Loucy (cell line): ENCODE measurements at regions not wholly inside any gene's neighbourhood (a gene's known extent, or its start where the extent isn't known, plus 50 kb on each side); places are given as distances from the start of the nearest gene placed in this dataset.

ENCODE experiments used
- H2AFZ ChIP-seq: fragments of 200-600 bp; sonication (generic); 2 replicates; pipeline ENCODE4 v1.6.0; 2016; ENCODE audit warnings: antibody characterized with exemption, mild to moderate bottlenecking, low read length, moderate library complexity
- H3F3A ChIP-seq: fragments of 200-600 bp; 2 replicates; pipeline ENCODE4 v1.6.0; 2016; ENCODE audit warnings: antibody characterized with exemption, low read depth, mild to moderate bottlenecking
- H3K27me3 ChIP-seq: fragments of 200-600 bp; sonication (generic); 2 replicates; pipeline ENCODE4 v1.6.1; 2014; ENCODE audit warnings: low read length, mild to moderate bottlenecking; ENCODE audit not compliant: insufficient read depth, poor library complexity, severe bottlenecking
- H3K36me3 ChIP-seq: fragments of 200-600 bp; sonication (generic); 2 replicates; pipeline ENCODE4 v1.6.1; 2016; ENCODE audit warnings: low read length; ENCODE audit not compliant: insufficient read depth
- H3K4me1 ChIP-seq: fragments of 200-600 bp; sonication (generic); 2 replicates; pipeline ENCODE4 v1.5.1; 2014; ENCODE audit warnings: low read length, mild to moderate bottlenecking; ENCODE audit not compliant: insufficient read depth, poor library complexity, severe bottlenecking
- H3K4me2 ChIP-seq: fragments of 200-600 bp; sonication (generic); 2 replicates; pipeline ENCODE4 v1.6.0; 2014; ENCODE audit warnings: antibody characterized with exemption, low read length, low read depth, mild to moderate bottlenecking; ENCODE audit not compliant: poor library complexity, severe bottlenecking
- H3K4me3 ChIP-seq: fragments of 200-600 bp; sonication (generic); 2 replicates; pipeline ENCODE4 v1.5.1; 2014; ENCODE audit warnings: low read length, mild to moderate bottlenecking, mixed read lengths; ENCODE audit not compliant: poor library complexity, severe bottlenecking
- H3K79me2 ChIP-seq: fragments of 200-600 bp; sonication (generic); 2 replicates; pipeline ENCODE4 v1.6.1; 2014; ENCODE audit warnings: low read length; ENCODE audit not compliant: insufficient read depth
- H3K9ac ChIP-seq: fragments of 200-600 bp; sonication (generic); 2 replicates; pipeline ENCODE4 v1.6.0; 2014; ENCODE audit warnings: mild to moderate bottlenecking, low read depth, low read length, moderate library complexity; ENCODE audit not compliant: poor library complexity, severe bottlenecking
- H3K9me2 ChIP-seq: fragments of 200-600 bp; sonication (generic); replicated peaks from 2 replicates; pipeline ENCODE4 v1.6.1; 2016; ENCODE audit warnings: low read depth, low read length, mixed read lengths
- H3K9me3 ChIP-seq: fragments of 200-600 bp; sonication (generic); 2 replicates; pipeline ENCODE4 v1.6.1; 2014; ENCODE audit warnings: mild to moderate bottlenecking, antibody characterized with exemption, low read length, low read depth; ENCODE audit not compliant: insufficient read depth
- H4K20me1 ChIP-seq: fragments of 200-600 bp; sonication (generic); 2 replicates; pipeline ENCODE4 v1.6.0; 2014; ENCODE audit warnings: antibody characterized with exemption, low read length, mild to moderate bottlenecking; ENCODE audit not compliant: insufficient read depth, poor library complexity, severe bottlenecking
- CTCF ChIP-seq: fragments of 200-600 bp; sonication (generic); conservative IDR thresholded peaks from 2 replicates; pipeline ENCODE4 v1.5.1; 2014; ENCODE audit warnings: mild to moderate bottlenecking, antibody characterized with exemption, low read length
- EZH2phosphoT487 ChIP-seq: fragments of 200-600 bp; IDR thresholded peaks from 2 replicates; pipeline ENCODE4 v1.6.1; 2018; ENCODE audit warnings: antibody characterized with exemption, mild to moderate bottlenecking, moderate library complexity, borderline replicate concordance

DNA sequence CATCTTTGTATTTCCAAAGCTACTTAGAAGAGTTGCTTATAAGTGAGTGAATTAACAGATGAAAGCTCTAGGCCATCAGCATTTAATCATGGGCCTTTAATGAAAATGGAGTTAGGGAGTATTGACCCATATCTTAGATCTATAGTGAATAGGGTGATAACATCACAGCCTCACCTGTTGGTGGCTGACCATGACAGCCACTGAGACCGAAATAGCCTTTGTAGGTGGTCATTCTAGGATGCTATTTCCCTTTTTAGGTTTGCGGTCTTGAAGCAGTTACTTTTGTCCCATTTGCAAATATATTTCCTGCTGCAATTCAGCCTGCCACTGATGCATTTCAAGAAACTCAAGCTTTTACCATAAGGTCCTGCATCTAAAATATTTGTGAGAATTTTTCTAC lies 410.1 kb upstream of the LYPLAL1 start:
- Histone ChIP-seq H3K4me1 (no peaks in the 10 kb centered on the region), H2AFZ (no peak overlapping the region), H3K79me2 (no peaks in the 10 kb centered on the region), H3K9ac (no peak overlapping the region), H3K9me2 (no peaks in the 10 kb centered on the region), H3K4me2 (no peak overlapping the region), H3K4me3 (no peak overlapping the region), H4K20me1 (no peaks in the 10 kb centered on the region), H3F3A (no peaks in the 10 kb centered on the region), H3K9me3 (no peaks in the 10 kb centered on the region), H3K27me3 (no peaks in the 10 kb centered on the region), H3K36me3 (no peaks in the 10 kb centered on the region)
- TF ChIP-seq CTCF (no peak), EZH2phosphoT487 (no peak)

DNA sequence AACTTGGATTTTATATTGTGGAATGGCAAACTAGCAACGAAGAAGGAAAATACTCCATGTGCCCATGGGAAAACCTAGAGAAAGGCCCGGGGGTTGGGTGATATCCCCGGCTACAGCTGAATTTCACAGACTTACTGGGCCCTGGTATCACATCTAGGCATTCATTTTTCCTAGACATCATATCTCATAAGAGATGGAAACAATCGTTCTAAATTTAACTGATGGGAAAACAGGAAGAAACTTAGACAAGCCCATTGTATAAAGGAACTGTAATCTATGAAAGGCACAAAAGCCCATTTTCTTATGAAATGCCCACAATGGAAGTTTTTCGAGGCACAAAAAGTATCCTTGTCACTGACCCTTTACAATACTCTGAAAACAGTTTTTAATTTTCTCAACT lies 407.9 kb upstream of the LYPLAL1 start:
- no peak overlapping the region for H3K9ac ChIP-seq
- H3K27me3 ChIP-seq = no peaks in the 10 kb centered on the region
- H3K9me2 ChIP-seq = no peaks in the 10 kb centered on the region
- H2AFZ ChIP-seq = no peak overlapping the region
- no peak overlapping the region for H3K4me3 ChIP-seq
- H3K4me1 ChIP-seq = no peaks in the 10 kb centered on the region
- H3K36me3 ChIP-seq = no peaks in the 10 kb centered on the region
- no peaks in the 10 kb centered on the region for H3K9me3 ChIP-seq
- H3K4me2 ChIP-seq = no peak overlapping the region
- no peaks in the 10 kb centered on the region for H3F3A ChIP-seq
- H3K79me2 ChIP-seq = no peaks in the 10 kb centered on the region
- no peaks in the 10 kb centered on the region for H4K20me1 ChIP-seq
- TF ChIP-seq EZH2phosphoT487 (no peak), CTCF (no peak)

DNA sequence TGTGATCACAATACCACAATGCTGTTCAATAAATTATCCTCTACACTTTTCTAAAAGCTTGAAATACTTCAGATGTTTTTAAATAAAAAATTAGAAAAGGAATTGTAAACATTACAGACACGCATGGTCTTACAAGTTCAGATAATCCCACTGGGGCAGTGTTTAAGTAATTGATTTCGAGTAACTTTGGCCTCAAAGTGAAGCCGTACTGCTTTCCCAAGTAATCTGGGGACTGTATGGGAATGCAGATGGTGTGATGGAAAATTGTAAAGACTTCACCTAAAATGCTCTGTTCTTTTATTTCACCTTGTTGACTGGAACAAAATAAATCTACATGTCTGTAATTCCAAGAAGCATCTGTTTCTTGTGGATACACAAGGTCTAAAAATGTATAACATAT lies 401.7 kb upstream of the LYPLAL1 start:
- Histone ChIP-seq H3K9me3 (no peaks in the 10 kb centered on the region), H3K4me3 (no peak overlapping the region), H3K9ac (no peak overlapping the region), H3K79me2 (no peaks in the 10 kb centered on the region), H3K4me2 (no peak overlapping the region), H2AFZ (no peak overlapping the region), H3K27me3 (no peaks in the 10 kb centered on the region), H3K4me1 (no peaks in the 10 kb centered on the region), H3K36me3 (no peaks in the 10 kb centered on the region), H3K9me2 (no peaks in the 10 kb centered on the region), H3F3A (no peaks in the 10 kb centered on the region), H4K20me1 (no peaks in the 10 kb centered on the region)
- no peak for TF ChIP-seq CTCF
- TF ChIP-seq EZH2phosphoT487 = no peak
